NCI-H2107 (cell line): ENCODE measurements at regions not wholly inside any gene's neighbourhood (a gene's known extent, or its start where the extent isn't known, plus 50 kb on each side); places are given as distances from the start of the nearest gene placed in this dataset.
"Not testable (repeated sequence)": the region's sequence is repeated elsewhere in the genome, so short reads cannot be mapped to it uniquely, and the experiment has no call there.

Experiments
- DNase-seq: peaks from one replicate; lab custom pipeline; 2025; lab: John Stamatoyannopoulos, UW

- no peak for DNase-seq
Measured at GRCh38 chr4:158051401-158052235, 121.2 kb downstream of the GASK1B start.

DNA sequence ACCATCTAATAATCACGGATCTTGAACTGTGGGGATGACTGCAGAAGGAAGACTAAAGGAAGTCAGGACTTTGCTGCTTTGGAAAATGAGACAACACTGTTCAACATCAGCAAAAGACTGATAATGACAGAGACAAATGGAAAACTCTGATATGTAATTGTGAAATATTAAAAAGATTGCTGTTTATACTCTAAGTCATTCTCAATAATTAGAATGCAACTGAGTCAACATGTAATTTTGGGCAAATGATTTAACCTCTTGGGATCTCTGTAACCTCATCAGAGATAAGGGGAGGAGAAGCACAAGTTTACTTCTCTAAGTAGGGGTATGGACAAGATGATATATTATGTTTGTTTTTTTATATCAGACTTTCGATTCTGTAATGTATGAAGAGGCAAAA lies 121.9 kb downstream of the GASK1B start:
- DNase-seq: no peak

- DNase-seq: no peak
Measured at GRCh38 chr4:158046345-158046744, 126.5 kb downstream of the GASK1B start.

- DNase-seq: no peak
Measured at GRCh38 chr4:158043971-158044618, 128.7 kb downstream of the GASK1B start.

- no peak for DNase-seq
Measured at GRCh38 chr4:158042591-158043030, 130.2 kb downstream of the GASK1B start.

DNA sequence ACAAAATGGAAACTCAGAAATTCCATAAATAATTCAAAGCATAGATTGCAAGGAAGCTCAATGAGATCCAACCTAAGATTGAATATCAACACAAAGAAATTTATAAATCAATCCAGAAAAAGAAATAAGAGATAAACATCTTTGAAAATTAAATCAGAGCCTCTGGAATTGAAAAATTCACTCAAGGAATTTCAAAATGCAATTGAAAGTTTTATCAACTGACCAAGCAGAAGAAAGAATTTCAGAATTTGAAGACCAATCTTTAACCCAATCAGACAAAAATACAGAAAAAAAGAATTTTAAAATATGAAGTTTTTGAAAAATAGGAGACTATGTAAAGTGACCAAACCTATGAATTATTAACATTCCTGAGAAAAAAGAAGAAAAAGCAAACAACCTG lies 134.1 kb downstream of the GASK1B start:
- no peak for DNase-seq

DNA sequence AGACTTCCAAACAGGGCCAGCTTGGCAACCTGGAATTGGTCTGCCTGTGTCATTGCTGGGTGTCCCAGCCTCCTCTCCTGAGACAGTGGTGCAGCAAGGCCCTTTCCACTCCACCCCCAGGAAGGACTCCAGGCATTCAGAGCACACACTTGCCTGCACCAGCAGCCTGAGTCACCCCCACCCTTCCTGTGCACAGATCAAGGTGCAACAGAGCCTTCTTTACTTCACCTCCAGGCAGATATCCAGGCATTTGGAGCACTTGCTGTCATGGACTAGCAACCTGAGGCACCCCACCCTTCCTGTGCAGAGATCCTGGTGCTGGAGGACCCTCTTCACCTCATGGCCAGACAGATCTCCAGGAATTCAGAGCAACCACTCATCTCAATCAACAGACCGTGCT lies 135.8 kb downstream of the GASK1B start:
- DNase-seq: no peak

GRCh38 chr4:158035662-158036195 lies 137.1 kb downstream of the GASK1B start:
- no peak for DNase-seq

- no peak for DNase-seq
Measured at GRCh38 chr4:158033416-158034120, 139.3 kb downstream of the GASK1B start.

GRCh38 chr4:158032733-158033415 lies 140.0 kb downstream of the GASK1B start:
- no peak for DNase-seq

DNA sequence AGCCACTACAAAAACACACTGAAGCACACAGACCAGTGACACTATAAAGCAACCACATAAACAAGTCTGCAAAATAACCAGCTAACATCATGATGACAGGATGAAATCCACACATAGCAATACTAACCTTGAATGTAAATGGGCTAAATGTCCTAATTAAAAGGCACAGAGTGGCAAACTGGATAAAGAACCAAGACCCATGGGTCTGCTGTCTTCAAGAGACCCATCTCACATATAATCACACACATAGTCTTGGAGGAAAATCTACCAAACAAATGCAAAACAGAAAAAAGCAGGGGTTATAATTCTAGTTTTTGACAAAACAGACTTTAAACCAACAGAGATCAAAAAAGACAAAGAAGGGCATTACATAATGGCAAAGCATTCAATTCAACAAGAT lies 144.4 kb downstream of the GASK1B start:
- DNase-seq: not testable (repeated sequence)

- DNase-seq: no peak
Measured at GRCh38 chr4:158025131-158025530, 147.7 kb downstream of the GASK1B start.

GRCh38 chr4:158020734-158021346 lies 152.0 kb downstream of the GASK1B start:
- no peak for DNase-seq

- no peak for DNase-seq
Measured at GRCh38 chr4:158020176-158020575, 152.6 kb downstream of the GASK1B start.

DNA sequence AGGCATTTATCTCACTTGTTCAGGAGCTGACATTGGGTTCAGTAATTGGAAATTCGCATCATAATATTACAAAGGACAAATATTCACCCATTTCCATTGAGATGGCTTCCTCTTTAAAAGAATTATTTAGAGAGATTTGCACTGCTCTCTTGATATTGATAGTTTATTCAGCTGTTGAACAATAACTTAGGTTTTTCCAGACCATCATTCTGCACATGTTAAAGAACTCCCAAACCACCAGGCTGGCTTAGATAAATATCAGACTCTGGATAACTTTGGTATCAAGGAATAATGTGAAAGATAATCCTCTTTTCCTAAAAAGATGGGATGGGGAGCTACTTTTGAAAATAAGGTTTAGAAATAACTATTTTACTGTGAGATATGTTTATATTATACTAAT lies 154.0 kb downstream of the GASK1B start:
- no peak for DNase-seq

DNA sequence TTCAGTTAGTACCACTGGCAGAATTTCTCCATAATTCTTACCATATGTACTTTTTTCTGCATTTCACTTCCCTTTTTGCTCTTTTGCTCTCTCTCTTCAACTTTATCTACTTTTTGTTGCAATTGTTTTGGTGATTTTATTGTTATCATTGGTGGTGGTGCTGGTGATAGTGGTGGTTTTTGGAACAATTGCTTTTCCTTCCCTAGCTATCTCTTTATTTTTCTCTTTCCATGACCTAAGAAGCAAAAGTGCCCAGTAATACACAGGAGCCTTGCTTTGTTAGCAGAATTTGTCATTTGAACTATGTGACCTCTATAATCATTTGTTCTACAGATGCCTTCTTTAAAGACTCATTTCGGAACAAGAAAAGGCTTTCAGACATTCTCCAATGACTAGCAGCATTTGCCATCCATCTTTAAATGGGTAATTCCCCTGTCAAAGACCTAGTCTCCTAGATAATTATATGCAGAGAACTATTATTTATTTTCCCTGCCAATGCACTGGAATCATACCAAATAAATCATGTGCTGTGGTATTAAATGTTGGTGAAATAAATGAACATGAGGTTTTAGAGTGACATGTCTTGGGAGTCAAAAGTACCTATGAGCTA lies 154.5 kb downstream of the GASK1B start:
- no peak for DNase-seq

DNA sequence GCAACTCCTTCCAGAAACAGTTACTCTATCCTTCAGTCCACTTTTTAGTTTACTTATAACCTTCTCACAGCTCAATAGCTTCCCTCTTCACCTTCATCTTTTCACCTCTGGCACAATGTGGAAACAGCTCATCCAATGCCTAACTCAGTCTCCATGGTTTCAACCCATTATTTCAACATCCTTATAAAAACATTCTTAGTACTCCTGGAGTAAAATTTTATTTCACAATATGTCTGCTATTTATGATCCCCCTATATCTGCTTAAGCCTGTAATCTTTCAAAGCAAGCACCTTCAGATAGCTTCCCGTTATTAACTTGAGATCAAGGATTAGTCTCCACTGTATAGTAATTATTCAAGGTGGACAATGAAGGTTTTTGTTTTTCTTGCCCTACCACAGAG lies 156.3 kb downstream of the GASK1B start:
- DNase-seq: no peak

- DNase-seq: no peak
Measured at GRCh38 chr4:158015241-158015640, 157.6 kb downstream of the GASK1B start.

GRCh38 chr4:158013858-158014257 lies 159.0 kb downstream of the GASK1B start:
- DNase-seq: no peak

DNA sequence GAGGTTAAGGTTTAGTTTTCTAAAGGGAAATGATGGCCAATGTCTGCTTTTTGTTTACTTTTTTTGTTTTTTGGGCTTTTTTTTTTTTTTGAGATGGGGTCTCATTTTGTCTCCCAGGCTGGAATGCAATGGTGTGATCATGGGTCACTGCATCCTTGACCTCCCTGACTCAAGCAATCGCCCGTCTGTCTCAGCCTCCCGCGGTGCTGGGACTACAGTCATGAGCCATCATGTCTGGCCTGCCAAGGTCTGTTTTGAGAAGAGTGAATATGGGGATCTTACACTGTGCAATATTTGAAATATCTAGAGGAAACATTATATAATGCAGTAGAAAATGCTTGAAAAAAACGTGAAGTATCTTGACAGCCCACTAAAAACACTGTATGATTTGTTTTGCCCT lies 162.5 kb downstream of the GASK1B start:
- DNase-seq: no peak

GRCh38 chr4:158008551-158009218 lies 164.1 kb downstream of the GASK1B start:
- no peak for DNase-seq
